Muscle of back (tissue), 3 donors: ENCODE measurements at regions not wholly inside any gene's neighbourhood (a gene's known extent, or its start where the extent isn't known, plus 50 kb on each side); places are given as distances from the start of the nearest gene placed in this dataset.
"Not testable (repeated sequence)": the region's sequence is repeated elsewhere in the genome, so short reads cannot be mapped to it uniquely, and the experiment has no call there.

Experiments used
- DNase-seq, 3 donors: peaks; one replicate each; pipeline versions ENCODE4 v3.0.0 to v3.0.0-alpha.2; 2013

DNA sequence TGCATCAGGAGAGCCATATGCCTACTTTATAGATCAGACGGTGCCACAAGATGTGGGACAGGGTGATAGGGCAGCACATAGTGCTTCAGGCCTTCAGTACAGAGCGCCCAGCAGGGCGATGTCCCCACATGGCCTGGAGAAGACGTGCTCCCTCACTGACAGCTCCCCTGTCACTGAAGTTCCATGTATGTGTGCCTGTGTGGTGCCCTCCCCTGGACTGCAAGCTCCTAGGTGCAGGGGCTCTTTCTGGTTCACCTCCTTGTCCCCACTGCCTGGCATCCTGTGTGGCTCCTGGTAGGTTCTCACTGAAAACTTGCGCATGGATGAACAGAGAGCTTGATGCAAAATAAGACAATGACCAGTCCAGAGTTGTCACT is 233.1 kb downstream of the GADD45G start:
- no peak for DNase-seq

DNA sequence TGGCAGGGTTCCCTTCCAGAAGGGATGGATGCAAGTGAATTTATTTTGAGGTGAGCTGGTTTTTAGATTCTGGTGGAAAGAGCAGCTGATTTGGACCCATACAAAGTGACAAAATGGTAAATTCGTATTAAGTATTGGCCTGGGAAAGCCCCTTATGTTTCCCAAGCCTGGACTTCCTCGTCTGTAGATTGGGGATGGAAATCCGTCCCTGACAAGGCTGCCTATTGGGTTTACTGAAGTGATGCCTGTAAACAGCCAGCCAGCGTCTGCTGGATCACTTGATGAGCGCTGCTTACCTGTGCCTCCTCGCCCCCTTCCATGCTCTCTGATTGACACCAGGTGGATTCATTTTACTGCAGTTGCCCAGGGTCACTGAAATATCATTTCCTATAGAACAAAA is 233.8 kb downstream of the GADD45G start:
- DNase-seq, result no peak

DNA sequence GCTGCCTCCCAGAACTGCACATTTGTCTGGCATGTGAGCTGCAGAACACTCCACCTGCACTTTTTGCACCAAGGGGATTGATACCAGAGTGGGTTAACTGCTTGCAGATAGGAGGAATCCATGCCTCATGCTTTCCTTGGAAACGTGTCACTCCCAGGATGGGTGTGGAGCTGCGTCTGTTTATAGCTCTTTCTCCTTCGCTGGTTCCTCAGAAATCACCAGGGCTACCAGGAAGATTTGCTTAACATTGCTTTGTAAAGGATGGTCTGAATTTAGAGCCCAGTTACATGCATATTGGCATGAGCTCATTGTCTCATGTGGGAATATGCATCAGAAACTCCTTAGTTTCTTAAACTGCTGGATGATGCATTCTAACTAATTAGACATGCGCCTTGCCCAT is 234.6 kb downstream of the GADD45G start:
- peak; percentile 18 to 73 (median 42) for DNase-seq

DNA sequence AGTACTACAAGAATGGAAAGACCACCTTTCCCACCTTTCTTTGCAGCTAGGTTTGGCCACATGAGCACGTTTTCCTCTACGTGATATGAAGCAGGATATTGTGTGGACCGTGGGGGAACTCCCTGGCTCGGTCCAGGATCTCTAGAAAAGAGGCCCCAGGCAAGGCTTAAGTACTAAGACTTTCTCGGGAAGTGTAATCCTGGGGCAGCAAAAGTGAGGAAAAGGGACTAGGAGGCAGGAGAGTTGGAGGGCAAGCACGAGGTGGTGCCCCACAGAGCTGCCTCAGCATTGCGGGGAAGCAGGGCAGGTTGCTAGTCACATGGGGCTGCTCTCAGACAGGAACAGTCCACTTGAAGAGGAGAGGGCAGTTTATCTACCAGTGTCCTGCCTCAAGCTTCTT is 235.1 kb downstream of the GADD45G start:
- no peak for DNase-seq

DNA sequence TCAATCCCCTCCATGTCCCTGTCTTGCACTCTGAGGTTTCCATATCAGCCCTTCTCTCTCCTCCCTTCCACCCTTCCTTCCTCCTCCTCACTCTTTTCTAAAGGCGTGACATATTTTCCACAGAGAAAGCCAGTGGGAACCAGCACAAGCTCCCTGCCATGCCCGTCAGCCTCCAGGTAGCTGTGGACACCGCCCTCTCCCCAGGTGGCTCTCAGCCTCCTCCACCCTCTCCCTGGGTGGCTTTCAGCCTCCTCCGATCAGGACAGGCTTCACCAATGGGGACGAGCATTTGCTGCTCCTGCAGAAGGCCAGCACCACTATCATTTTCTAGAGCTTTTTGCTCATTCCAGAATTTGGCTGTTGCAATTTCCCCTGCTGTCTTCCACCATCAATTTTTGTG is 236.6 kb downstream of the GADD45G start:
- no peak for DNase-seq

DNA sequence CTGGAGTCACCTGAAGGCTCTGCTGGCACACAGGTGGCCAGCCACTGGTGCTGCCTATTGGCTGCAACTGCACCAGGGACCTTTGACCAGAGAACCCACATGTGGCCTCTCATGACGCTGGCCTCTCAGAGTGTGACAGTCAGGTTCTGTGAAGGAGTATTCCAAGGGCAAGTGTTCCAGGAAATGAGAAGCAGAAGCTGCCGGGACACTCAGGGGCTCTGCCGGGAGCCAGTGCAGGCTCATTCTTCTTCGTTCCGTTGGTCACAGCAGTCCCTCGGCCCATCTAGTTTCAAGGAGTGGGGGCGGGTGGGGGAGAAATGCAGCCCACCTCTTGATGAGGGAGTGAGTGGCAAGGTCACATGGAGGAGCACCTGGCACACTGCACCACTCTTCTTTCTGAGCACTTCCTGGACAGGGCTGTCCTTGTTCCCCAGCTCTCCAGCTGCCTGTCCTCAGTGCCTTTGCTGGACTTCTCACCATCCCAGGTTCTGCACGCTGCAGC is 237.5 kb downstream of the GADD45G start:
- no peak for DNase-seq

DNA sequence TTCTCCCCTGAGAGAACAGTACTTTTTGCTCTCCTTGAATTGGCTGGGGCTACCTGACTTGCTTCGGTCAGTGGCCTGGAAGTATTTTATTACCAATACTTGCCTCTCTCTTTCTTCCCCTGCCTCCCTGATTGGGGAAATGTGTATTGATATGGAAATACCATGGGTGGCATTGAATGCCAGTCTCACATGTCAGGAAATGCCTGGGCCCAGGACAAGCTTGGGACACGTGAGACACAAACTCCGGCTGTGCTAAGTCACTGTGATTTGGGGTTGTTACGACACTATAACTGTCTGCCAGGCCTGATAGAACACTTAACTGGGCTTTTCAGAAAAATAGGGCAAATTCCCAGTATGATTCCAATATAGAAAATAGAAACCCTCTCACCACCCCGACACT is 238.3 kb downstream of the GADD45G start:
- DNase-seq, result no peak

DNA sequence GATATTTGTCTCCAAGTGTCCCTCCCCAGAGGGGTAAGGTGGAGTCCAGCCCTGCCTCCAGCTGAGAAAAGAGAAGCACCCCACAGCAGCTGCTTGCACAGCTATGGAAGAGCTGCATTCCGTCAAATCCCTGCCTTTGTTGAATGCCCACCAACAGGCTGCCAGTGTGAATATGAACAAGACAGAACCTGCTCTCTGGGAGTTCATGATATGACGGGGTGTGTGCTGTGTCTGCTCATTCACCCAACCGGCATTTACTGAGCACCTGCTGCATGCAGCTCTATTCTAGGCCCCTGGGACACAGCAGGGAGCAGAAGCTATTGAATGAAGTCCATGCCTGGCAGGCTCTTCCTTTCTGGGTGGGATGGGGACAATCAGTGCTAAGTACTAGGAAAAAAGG is 238.8 kb downstream of the GADD45G start:
- no peak for DNase-seq

DNA sequence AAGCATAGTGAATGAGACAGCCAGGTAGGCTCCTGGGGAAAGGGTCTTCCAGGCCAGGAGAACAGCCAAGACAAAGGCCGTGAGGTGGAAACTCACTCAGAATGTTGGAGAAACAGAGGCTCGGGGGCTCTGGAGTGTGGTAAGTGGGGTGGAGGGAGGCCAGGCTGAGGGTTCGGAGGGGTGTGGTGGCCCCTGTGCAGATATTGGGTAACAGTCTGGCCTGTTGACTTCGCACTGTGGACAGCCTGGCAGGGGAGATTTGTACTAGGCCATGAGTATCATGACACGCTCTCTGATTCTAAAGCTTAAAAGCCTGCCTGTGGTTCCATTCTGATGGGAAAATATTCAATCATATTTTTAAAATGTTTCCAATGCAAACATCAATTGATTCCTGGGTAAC is 239.3 kb downstream of the GADD45G start:
- DNase-seq, result no peak

DNA sequence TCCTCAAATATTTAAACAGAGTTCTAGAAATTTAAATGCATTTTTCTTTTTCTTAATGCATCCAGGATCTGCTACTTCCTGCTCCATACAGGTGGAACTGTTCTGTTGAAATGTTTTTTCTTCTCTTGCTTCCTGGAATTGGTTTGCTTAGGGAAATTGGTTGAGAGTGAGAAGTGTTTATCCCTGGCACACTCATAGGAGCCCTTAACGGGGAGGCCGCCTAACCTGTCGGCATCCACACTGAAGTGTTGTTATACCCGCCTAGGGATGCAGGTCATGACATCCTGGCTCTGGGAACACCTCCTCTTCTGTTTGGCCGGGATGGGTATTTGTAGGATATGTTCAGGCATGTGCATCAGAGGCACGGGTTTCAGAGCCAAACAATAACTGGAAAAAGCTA is 239.7 kb downstream of the GADD45G start:
- no peak for DNase-seq

DNA sequence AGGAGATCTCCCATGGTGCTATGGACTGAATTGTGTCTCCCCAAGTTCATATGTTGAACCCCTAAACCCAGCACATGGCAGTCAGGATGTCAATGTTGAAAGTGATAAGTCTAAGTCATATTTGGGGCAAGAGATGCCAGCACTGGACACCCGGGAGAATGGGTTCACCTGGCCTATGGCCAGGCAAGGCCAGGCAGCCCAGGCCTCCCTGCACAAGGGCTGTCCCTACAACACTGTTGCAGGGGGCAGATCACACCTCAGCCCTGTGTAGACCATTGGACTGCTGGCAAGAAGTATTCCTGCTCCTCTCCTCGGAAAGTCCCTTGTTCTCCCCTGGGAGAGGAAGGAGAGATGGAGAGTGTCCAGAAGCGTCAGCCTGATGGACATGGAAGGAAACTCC is 240.5 kb downstream of the GADD45G start:
- no peak for DNase-seq

DNA sequence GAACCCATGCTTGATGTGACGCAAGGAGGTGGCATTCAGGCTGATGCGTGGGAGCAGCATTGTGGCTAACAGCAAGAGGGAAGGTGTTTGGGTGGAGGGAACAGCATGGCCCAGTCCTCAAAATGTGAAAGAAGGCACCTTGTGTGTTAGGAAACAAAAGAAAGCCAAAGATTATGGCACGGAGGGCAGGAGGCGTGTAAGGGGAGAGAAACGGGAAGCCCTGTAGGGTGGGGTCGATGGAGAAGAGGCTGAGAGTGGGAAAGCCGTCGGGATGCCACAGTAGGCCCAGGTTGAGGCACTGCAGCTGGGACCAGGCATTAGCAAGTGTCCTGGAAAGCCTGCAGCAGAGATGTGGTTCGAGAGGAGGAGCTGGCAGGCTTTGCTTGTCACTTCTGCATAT is 241.1 kb downstream of the GADD45G start:
- no peak for DNase-seq

DNA sequence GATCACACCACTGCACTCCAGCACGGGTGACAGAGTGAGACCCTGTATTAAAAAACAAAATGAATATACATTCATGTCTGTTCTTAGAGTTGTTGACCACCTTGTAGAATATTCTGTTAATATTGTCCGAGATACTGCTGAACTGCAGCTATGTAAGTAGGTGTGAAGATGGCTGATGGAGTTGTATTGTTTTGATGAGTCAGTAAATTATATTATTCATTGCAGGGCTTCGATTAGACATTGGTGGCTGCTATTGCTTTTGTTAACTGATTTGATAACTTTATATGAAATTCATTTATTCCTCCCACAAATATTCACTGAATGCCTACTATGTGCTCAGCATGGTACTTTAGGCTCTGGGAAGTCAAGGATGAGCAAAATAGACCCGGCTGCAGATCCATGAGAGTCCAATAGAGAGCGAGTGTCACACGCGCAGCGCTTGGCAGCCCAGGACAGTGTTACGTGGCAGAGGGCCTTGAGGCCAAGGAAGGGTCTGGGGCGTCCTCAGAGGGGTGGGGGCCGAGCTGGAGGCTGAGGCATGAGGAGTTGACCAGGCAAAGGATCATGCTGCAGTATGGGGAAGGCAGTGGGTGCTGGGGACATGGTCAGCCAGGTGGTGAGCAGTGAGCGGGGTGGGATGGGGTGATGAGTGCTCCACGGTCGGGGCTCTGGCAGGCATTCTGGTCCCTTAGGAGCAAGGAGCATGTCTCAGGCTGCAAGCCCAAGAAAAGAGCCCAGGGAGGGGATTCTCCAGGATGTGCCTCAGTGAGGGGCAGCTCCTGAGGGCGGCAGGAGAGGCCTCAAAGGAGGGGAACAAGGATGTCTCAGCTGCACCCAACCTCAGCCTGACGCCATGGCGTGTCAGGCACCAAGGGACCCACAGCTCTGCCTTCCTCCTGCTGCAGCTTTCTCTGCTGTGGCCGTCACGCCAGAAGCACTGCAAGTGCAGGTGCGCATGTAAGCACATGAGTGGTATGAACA is 243.5 kb downstream of the GADD45G start:
- no peak for DNase-seq

DNA sequence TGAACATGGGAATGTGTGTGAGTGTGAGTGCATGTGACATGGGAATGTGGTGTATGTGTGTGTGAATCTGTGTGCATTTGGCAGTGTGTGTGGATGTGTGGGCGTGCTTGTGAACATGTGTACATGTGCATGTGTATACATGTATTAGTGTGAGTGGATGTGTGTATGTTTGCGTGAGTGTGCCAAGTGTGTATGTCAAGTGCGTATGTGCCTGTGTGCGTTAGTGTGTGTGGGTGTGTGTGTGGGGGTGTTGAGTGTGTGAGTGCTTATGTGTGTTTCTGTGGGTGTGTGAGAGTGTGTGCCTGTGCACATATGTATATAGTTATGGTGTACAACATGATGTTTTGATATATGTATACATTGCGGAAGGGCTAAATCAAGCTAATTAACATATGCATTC is 244.3 kb downstream of the GADD45G start:
- no peak for DNase-seq

DNA sequence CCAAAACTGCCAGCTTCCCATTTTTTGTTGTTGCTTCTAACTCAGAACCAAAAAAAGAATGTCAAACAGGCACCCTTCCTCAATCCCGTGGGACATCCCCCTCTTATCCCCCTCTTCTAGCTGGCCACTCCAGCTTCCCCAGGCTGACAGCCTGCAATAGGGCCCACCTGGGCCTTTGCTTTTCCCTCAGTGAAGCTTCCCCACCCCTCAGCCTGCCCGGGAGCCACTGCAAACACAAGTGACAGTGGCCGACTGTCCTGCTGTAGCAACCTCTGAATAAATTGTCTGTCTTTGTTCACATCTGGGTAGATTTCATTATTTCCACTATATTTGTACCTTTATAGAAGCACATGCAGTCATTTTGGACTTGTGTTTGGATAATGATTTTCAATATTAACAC is 245.3 kb downstream of the GADD45G start:
- DNase-seq, result no peak

DNA sequence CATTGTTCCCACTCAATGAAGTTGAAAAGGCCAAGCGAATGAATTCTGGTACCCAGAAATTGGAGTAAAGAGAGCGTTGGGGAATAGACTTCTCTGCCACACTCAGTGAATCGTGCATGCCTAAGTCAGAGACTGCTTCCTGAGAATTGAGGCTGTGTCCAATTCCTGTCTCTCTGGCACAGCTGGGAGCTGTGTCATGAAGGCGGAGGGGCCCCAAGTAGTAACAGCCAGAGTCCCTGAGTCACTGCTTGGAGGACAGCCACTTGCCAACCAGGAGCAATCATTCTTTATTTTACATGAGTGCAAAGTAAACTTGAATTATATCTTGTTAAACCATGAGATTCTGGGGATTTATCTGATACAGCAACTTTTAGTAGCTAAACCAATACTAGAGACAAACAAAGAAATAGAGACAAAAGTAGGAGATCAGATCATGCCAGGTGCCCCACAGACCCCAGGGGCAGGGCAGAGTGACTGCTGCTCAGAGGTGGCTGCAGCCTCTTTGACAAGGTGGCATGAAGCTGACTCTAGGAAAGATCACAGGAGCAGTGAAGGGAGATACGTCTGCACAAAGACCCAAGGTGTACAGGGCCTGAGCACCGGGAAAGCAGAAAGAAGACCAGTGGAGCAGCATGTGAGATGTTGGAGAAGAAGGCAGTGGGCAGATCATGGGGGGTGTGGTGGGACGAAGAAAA is 246.0 kb downstream of the GADD45G start:
- DNase-seq, result peak; percentile 41 to 54 (median 46)

DNA sequence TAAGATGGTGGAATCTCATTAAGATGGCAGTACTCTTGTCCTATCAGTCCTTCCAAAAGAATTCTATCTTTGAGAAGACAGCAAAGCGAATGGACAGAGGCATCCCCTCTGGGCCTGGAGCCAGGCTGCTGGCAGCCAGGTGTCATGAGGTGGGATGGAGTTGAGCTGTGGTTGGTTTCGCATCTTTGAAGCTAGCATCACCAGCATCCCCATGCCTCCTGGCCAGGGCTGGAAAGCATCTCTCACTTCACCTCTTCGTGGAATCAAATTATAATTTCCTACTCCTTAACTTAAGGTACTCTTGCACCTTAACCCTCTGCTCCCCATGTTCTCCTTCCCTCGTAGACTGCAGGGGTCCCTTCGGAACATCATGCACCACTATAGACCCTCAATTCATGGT is 248.3 kb downstream of the GADD45G start:
- no peak for DNase-seq

DNA sequence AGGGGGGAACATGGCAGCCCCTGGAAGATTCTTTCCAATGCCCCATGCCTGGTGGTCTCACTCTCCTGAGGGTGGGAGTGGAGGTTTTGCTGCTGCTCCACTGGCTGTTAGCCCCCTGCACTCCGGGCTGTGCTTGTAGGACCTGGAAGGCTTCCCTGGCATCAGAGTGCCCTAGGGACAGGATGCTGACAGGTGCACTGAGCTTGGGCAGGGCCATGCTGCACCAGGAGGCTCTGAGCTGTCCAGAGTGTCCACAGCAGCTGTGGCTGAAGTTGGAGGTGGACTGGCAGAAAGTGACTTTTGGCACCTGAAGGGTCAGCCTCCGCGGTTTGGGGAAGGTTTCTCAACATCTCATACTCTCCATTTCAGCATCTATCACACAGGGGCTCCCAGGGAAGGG is 249.1 kb downstream of the GADD45G start:
- no peak for DNase-seq

DNA sequence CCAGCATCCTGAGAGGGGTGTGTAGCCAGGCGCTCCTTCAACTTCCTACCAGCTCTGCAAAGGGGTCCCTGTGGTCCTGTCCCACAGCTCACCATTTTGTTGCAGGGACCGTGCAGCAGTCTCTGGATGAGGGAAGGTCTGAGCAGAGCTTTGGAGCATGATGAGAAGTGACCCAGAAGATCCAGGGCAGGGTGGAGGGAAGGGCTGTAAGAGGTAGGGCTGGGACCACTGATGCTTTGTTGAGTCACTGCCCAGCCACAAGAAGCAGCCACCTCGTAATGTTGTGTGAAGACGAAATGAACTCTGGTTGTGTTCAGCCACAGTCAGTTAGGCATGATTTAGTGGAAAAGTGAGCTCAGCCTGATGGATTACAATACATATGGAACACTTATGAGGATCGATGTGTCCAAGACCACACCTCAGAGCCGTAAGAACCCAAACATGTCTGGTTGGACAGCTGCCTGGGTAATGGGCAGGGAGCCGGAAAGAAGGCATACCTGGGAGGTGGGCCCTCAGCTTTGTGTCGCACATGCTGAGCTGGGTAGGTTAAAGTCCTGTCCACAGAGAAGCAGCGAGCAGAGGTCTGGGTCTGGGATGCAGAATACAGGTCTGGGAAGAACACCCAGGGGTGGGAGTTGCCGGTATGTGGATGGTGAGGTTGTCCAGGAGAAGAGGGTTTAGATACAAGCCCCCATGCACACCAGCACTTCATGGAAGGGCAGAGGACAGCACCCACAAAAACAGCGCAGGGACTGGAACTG is 250.1 kb downstream of the GADD45G start:
- no peak for DNase-seq

DNA sequence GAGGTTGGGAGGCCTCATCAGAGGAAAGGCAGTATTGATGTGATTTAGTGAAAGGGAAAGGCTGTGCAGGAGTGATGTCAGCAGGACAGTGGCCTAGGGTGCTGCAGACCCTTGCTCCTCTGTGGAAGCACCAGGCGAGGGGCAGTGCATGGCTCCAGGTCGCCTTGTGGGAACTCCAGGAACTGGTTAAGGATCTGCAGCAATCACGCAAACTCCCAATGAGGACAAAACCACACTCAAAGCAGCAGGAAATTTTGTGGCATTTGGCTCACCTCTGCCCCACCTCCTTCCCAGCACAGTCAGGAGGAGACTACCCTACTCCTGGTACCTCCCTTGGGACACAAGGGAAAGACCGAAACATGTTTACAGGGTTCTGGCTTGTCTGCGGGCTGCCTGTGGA is 251.5 kb downstream of the GADD45G start:
- DNase-seq, result not testable (repeated sequence)

DNA sequence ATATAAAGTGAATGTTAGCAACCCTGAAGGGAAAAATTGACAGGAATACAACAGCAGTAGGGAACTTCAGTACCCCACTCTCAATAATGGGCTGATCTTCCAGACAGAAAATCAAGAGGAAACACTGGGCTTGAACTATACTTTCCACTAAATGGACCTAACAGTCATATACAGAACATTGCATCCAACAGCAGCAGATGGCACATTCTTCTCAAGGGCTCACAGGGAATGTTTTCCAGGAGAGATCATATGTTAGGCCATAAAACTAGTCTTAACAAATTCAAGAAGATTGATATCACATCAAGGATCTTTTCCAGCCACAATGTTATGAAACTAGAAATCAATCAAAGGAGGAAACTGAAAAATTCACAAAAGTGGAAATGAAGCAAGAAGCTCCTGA is 252.1 kb downstream of the GADD45G start:
- DNase-seq, result not testable (repeated sequence)

DNA sequence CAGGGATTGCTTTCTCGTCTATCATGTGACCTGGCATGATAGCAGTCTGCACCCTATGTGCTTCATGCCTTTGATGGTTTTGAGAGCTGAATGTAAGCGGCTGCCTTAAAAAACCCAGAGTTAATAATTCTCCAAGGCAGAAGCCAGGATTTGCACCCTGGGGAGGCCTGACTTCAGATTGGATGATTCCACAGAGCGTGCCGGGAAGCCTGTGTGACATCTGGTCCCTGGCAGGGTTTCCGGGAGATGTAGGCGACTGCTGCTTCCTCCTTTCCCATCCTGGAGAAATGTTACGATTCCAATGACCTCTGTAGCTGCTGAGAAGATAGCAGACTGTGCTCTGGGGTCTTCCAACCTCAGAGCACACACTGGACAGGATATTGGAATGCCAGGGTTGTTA is 255.0 kb downstream of the GADD45G start:
- DNase-seq, result not testable (repeated sequence)
